DMS153 treated with DMSO at 0.1 percent for 48 hours (cell line): ENCODE measurements at regions not wholly inside any gene's neighbourhood (a gene's known extent, or its start where the extent isn't known, plus 50 kb on each side); places are given as distances from the start of the nearest gene placed in this dataset.

Experiments
- DNase-seq: peaks from one replicate; lab custom pipeline; 2025; ENCODE audit not compliant: unreplicated experiment; lab: John Stamatoyannopoulos, UW

DNA sequence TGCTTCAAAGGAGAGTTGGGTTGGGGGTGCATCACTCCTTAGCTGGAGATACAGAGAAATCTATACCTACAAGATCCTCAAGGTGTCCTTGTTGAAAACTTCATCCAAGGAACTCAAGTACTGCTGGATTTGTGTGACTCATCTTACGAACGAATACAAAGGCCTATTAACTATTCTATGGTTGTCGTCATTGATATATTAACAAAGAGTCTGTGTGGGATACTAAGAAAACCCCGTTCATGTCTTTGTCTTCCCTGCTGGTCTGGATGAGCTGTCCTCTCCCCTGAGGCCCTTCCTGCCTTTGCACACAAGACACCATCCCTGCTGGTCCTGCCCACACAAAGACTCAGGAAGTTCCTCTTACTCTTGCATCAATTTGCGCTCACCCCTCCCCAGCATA, 54.9 kb upstream of the IRF2 start:
- no peak for DNase-seq

DNA sequence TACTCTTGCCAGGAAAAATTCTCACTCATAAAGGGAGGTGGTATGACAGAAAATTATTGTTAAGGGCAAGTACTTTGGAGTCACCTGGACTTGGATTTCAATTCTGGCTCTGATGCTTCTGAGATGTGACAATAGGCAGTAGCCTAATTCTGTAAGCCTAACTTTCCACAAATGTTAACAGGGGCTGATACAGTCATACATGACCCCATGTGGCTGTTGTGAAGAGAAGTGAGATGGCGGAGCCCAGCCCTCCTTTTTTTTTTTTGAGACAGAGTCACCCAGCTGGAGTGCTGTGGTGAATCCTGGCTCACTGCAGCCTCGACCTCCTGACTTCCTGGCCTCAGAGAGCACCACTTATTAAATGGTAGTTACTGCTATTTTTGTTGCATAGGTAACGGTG, 54.4 kb upstream of the IRF2 start:
- no peak for DNase-seq

DNA sequence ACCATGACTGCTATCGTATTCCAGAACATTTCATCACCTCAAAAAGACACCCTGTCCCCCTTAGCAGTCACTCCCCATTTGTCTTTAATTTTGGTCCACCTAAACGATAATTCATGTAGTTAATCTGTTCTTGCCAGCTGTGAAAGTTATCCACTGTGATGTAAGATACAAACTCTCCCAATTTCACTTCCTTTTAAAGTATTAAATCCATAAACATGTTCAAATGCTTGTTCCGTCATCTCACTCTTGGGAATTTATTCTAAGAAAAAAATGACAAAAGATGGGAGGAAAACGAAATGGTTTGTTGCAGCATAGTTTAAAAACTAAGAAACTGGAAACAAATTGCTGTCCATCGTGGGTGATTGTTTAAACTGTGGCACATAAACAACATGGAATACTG, 53.7 kb upstream of the IRF2 start:
- no peak for DNase-seq

DNA sequence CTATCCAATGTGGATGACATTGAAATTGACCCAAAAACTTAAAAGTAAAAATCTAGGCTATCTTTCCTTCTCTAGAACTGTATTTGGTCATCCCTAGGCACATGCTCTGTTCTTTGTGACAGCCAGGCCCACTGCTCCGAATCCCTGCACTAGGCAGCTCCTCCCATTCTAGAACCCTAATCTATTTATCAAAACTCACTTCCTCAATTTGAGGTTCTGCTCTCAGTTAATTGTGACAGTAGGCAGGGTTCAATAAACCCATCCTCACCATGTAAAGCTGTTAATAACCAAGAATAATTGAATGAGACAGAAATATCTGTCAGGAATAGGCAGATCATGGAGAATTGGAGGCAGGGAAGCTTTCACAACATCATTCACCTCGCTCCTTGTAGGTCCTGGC, 51.9 kb upstream of the IRF2 start:
- DNase-seq = no peak
